Keratinocyte (primary cell): ENCODE measurements at regions not wholly inside any gene's neighbourhood (a gene's known extent, or its start where the extent isn't known, plus 50 kb on each side); places are given as distances from the start of the nearest gene placed in this dataset.

Source experiments
- DNase-seq: peaks from one replicate; pipeline ENCODE4 v3.0.0-alpha.2; 2011; ENCODE audit warnings: low read depth, missing footprints, low spot score
- FAIRE-seq: peaks from 2 replicates; lab custom pipeline; 2011; peaks lifted over from hg19 to GRCh38; lab: Jason Lieb, UNC
- H2AFZ ChIP-seq: 2 replicates; pipeline ENCODE4 v1.6.0; 2012; ENCODE audit warnings: low read length, control low read depth, inconsistent platforms; ENCODE audit not compliant: control insufficient read depth
- H3K27ac ChIP-seq: 2 replicates; pipeline ENCODE4 v1.5.1; 2011; ENCODE audit warnings: low read length; ENCODE audit not compliant: control insufficient read depth, insufficient read depth
- H3K27me3 ChIP-seq: 3 replicates; pipeline ENCODE4 v1.6.0; 2011; ENCODE audit warnings: low read length; ENCODE audit not compliant: control insufficient read depth, insufficient read depth; ENCODE audit errors: extremely low read depth
- H3K36me3 ChIP-seq, 2 experiments: 2 replicates in 1 of 2; 3 replicates in 1 of 2; pipeline ENCODE4 v1.5.1; 2011; ENCODE audit warnings: low read length in 2 of 2, mild to moderate bottlenecking in 1 of 2; ENCODE audit not compliant: control insufficient read depth in 2 of 2, insufficient read depth in 2 of 2; ENCODE audit errors: extremely low read depth in 1 of 2
- H3K4me1 ChIP-seq: 3 replicates; pipeline ENCODE4 v1.5.1; 2011; ENCODE audit warnings: low read length; ENCODE audit not compliant: control insufficient read depth, insufficient read depth; ENCODE audit errors: extremely low read depth
- H3K4me2 ChIP-seq: 3 replicates; pipeline ENCODE4 v1.6.0; 2011; ENCODE audit warnings: low read depth, low read length; ENCODE audit not compliant: control insufficient read depth, insufficient read depth; ENCODE audit errors: extremely low read depth
- H3K4me3 ChIP-seq, 3 experiments: fragments of 200-600 bp in 1 of 3; sonication (generic) in 1 of 3; 2 replicates in 2 of 3; 3 replicates in 1 of 3; pipeline ENCODE4 v1.5.1; 2011 to 2016; ENCODE audit warnings: low read length in 3 of 3, mild to moderate bottlenecking in 3 of 3, control low read depth in 2 of 3, inconsistent platforms in 1 of 3, low read depth in 1 of 3, mixed read lengths in 1 of 3, mixed run types in 1 of 3, moderate library complexity in 1 of 3; ENCODE audit not compliant: control insufficient read depth in 2 of 3, insufficient read depth in 2 of 3; ENCODE audit errors: extremely low read depth in 1 of 3
- H3K79me2 ChIP-seq: 2 replicates; pipeline ENCODE4 v1.6.0; 2012; ENCODE audit warnings: low read length; ENCODE audit not compliant: control insufficient read depth, insufficient read depth
- H3K9ac ChIP-seq: 3 replicates; pipeline ENCODE4 v1.6.0; 2011; ENCODE audit warnings: low read length; ENCODE audit not compliant: control insufficient read depth, insufficient read depth; ENCODE audit errors: extremely low read depth
- H3K9me1 ChIP-seq: 3 replicates; pipeline ENCODE4 v1.6.0; 2011; ENCODE audit warnings: low read length; ENCODE audit not compliant: control insufficient read depth, insufficient read depth; ENCODE audit errors: extremely low read depth
- H3K9me3 ChIP-seq: 2 replicates; pipeline ENCODE4 v1.5.1; 2012; ENCODE audit warnings: low read depth, low read length; ENCODE audit not compliant: control insufficient read depth
- H4K20me1 ChIP-seq: 3 replicates; pipeline ENCODE4 v1.6.0; 2011; ENCODE audit warnings: low read length; ENCODE audit not compliant: control insufficient read depth, insufficient read depth; ENCODE audit errors: extremely low read depth
- EZH2 ChIP-seq: IDR thresholded peaks from one replicate; pipeline ENCODE4 v1.6.1; 2012; ENCODE audit warnings: inconsistent platforms, mild to moderate bottlenecking, low read length, moderate library complexity
- dilution Hi-C: fragments of 300-500 bp; cut with MboI; formaldehyde crosslinking; loops from one replicate; pipeline ENCODE4 v1.7.0; 2020; ENCODE audit warnings: low sequenced_read_pairs; ENCODE audit not compliant: extremely low pct_ligation_motif_present
- TF ChIP-seq, protein P1 (sequence below), 3 experiments: IDR thresholded peaks in 1 of 3; conservative IDR thresholded peaks in 1 of 3; optimal IDR thresholded peaks in 1 of 3; 2 replicates in 2 of 3; 3 replicates in 1 of 3; pipeline versions ENCODE3 to v1.5.1; 2011; ENCODE audit warnings: low read length in 3 of 3, mild to moderate bottlenecking in 3 of 3, moderate library complexity in 2 of 3, control low read depth in 1 of 3, inconsistent platforms in 1 of 3; ENCODE audit not compliant: insufficient read depth in 2 of 3; ENCODE audit errors: extremely low read depth in 1 of 3

DNA sequence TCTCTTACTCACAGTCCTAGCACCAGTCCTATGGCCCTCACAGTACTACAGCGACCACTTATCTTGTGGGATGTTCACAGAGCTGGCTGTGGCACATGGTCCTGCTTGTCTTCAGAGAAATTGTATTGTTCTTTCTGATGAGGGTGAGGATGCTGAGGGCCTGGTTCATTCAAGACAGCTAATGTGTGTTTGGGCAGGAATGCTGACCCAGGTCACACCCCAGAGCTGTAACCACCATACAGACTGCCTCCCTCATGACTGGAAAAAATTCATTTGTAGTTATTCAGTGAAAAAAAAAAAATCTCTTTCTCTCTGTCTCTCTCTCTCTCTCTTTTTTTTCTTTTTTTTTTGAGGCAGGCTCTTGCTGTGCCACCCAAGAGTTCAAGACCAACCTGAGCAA, 83.5 kb downstream of the KLF6 start:
- DNase-seq (no peak), FAIRE-seq (no peak)
- TF ChIP-seq, protein P1, sequence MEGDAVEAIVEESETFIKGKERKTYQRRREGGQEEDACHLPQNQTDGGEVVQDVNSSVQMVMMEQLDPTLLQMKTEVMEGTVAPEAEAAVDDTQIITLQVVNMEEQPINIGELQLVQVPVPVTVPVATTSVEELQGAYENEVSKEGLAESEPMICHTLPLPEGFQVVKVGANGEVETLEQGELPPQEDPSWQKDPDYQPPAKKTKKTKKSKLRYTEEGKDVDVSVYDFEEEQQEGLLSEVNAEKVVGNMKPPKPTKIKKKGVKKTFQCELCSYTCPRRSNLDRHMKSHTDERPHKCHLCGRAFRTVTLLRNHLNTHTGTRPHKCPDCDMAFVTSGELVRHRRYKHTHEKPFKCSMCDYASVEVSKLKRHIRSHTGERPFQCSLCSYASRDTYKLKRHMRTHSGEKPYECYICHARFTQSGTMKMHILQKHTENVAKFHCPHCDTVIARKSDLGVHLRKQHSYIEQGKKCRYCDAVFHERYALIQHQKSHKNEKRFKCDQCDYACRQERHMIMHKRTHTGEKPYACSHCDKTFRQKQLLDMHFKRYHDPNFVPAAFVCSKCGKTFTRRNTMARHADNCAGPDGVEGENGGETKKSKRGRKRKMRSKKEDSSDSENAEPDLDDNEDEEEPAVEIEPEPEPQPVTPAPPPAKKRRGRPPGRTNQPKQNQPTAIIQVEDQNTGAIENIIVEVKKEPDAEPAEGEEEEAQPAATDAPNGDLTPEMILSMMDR (optimal IDR thresholded peaks at IDR 0.05 in 1 of 3, IDR thresholded peaks at IDR 0.05 in 1 of 3, conservative IDR thresholded peaks at IDR 0.05 in 1 of 3; ENCODE audit: extremely low read depth in 1 of 3, insufficient read depth in 2 of 3, low read length in 3 of 3): no peak
- no peak for TF ChIP-seq EZH2
- Histone ChIP-seq H3K4me2 (no peak overlapping the region), H3K36me3 (no peaks in the 10 kb centered on the region), H3K27ac (no peak overlapping the region), H3K9ac (no peak overlapping the region), H3K9me1 (no peaks in the 10 kb centered on the region), H3K4me3 (no peak overlapping the region), H2AFZ (no peak overlapping the region), H3K27me3 (no peaks in the 10 kb centered on the region), H3K9me3 (no peaks in the 10 kb centered on the region), H3K4me1 (no peaks in the 10 kb centered on the region), H3K79me2 (no peaks in the 10 kb centered on the region), H4K20me1 (no peaks in the 10 kb centered on the region)
- dilution Hi-C loops: no loop called here

DNA sequence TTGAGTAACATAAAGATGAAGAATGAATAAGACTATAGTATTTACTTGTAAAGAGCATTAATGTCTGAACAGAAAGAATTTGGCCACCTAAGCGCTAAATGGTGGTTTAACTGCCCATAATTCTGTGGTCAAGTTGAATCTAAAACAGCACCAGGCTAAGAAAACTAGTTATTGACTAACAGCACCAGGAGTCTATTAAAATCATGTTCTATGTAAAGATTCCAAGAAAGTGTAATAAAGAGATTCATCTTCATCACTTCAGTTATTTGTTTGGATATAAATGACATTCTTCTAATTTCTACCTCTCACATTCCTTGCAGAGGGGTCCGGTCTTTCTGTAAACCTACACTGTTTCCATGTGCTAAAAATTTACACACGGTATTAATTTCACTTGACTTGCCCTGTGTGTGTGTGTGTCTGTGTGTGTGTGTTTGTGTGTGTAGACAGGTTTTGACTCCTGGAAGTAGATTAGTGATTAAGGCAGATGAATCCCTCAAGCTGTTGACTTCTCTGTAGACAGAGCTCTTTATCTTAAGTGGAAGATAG, 84.4 kb downstream of the KLF6 start:
- FAIRE-seq (no peak), DNase-seq (no peak)
- Histone ChIP-seq H3K9ac (no peak overlapping the region), H3K27ac (no peak overlapping the region), H4K20me1 (no peaks in the 10 kb centered on the region), H3K4me2 (no peak overlapping the region), H3K4me3 (no peak overlapping the region), H3K36me3 (no peaks in the 10 kb centered on the region), H3K79me2 (no peaks in the 10 kb centered on the region), H2AFZ (no peak overlapping the region), H3K27me3 (no peaks in the 10 kb centered on the region), H3K4me1 (no peaks in the 10 kb centered on the region), H3K9me3 (no peaks in the 10 kb centered on the region), H3K9me1 (no peaks in the 10 kb centered on the region)
- dilution Hi-C loops: no loop called here
- TF ChIP-seq, protein P1 (optimal IDR thresholded peaks at IDR 0.05 in 1 of 3, IDR thresholded peaks at IDR 0.05 in 1 of 3, conservative IDR thresholded peaks at IDR 0.05 in 1 of 3; ENCODE audit: extremely low read depth in 1 of 3, insufficient read depth in 2 of 3, low read length in 3 of 3): no peak
- no peak for TF ChIP-seq EZH2
